ENCODE measurements at regions not wholly inside any gene's neighbourhood (a gene's known extent, or its start where the extent isn't known, plus 50 kb on each side); places are given as distances from the start of the nearest gene placed in this dataset.
"Not testable (repeated sequence)": the region's sequence is repeated elsewhere in the genome, so short reads cannot be mapped to it uniquely, and the experiment has no call there.

DNA sequence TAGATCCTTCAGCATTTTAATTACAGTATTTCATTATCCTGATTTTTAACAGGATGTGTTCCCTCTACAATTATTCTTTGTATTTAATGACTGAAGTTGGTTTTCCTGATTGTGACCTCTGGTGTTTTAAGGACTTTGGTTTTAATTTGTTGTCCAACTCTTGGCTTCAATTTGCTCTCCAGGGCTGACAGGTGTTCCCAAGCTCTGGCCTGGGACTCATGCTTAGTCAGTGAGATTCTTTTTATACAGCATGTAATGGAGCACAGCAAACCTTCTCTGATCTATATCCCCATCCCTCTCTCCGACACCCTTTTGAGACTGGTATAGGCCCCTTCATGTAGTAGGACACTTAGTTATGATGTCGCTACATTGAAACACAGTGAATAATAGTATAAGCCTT lies 896.3 kb downstream of the TSN start:
- DNase-seq (ENCODE audit: low read depth) = no peak

GRCh38 chr2:122652670-122653069 lies 897.2 kb downstream of the TSN start:
- no peak for DNase-seq (ENCODE audit: low read depth)

GRCh38 chr2:122656403-122656802 lies 901.0 kb downstream of the TSN start:
- no peak for DNase-seq (ENCODE audit: low read depth)

DNA sequence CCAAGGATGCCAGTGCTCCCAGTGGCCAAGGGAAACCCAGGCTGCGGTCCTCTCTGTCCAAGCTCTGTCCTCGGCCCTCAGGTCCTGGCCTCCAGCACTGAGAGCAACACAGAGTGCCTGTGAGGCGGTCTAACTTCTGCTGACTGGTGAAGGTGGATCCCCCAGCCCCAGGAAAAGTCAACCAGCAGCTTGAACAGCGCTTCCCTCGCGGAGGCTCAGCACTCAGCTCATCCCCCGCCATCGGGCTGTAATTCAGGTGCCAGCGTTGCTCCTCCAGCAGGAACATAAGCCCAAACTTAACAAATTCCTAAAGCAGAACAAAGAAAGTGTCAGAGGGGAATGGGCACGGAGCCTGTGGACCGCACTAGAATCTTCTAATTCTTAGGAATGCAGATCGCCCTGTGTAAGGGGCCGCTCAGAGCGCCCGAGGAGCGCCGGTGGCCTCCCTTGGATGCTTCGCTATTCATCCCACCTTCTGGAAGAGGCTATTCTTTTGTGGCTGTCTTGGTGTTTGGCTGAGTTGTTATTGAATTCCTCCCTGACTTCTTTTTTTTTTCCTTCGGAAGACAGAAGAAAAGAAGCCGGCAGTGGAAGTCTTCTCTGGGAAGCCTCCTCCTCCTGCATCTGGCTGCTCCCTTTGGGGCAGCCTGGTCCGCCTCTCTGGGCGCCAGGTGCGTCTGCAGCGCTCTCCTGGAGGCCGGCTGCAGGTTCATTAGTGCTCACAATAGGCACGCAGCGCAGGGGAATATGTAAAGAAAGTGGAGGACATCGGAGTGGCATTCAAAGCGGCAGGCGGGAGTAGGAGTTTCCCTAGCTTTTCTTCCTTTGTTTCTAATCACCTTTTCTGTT lies 905.6 kb downstream of the TSN start:
- no peak for DNase-seq (ENCODE audit: low read depth)

DNA sequence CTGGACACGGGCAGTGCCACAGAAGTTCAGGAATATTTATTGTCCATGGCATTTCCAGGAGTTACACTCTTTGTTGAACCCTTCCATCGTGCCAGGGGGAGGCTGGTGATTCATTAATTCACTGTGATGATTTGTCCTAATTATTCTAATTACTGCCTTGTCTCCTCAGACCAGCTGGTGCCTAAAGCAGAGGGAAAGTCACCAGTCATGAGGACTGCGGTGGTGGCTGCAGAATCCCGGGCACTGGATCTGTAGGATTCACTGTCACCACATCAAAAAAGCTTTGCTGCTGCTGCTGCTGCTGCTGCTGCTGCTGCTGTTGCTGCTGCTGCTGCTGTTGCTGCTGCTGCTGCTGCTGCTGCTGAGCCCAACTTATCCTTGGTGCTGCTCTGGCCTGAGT lies 908.2 kb downstream of the TSN start:
- DNase-seq (ENCODE audit: low read depth) = no peak

DNA sequence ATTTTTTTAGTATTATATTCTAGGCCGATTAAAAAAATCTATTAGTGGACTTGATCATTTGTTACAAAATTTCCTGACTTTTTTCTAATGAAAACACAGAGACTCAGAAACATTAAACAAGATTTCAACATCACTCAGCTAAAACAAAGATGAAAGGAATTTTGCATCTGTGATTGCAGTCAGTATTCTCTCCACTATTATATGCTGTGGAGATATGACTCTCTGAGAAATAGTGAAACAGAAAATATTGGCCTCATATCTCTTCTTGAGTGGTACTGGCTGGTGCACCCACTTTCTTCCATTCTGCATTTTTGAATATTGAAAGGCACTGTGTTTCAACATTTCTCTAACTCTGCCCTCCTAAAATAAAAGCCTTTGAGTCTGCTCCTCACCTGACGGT lies 914.2 kb downstream of the TSN start:
- no peak for DNase-seq (ENCODE audit: low read depth)

DNA sequence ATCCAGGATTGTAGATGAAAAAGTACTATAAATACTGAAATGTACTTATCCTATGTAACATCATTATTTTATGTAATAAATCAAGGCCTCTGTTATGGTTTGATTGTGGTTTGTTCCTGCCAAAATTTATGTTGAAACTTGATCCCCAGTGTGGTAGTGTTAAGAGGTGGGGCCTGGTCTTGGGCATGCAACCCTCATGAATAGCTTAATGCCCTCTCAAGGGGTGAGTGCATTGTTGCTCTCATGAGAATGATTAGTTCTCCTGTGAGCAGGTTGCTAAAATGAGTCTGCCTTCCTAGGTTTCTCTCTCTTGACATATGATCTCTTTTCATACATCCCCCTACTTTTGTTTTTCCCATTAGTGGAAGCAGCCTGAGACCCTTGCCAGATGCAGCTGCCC lies 915.4 kb downstream of the TSN start:
- DNase-seq (ENCODE audit: low read depth) = no peak

DNA sequence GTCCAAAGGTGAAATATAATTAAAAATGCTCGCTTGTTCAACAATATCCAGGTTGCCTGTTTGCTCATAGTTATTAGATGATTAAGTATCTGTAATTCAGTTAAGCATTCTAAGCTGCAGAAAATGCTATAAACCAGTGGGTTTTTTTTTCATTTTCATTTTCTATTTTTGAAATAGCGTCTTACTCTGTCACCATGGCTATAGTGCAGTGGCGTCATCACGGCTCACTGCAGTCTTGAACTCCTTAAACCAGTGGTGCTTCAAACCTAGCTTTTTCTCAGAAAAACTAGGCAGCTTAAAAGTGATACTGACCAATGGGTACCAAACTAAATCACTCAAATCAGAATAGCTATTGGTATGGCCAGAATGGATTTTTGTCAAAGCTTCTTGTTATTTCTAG lies 925.2 kb downstream of the TSN start:
- DNase-seq (ENCODE audit: low read depth) = no peak

GRCh38 chr2:122681626-122682025 lies 926.2 kb downstream of the TSN start:
- no peak for DNase-seq (ENCODE audit: low read depth)

DNA sequence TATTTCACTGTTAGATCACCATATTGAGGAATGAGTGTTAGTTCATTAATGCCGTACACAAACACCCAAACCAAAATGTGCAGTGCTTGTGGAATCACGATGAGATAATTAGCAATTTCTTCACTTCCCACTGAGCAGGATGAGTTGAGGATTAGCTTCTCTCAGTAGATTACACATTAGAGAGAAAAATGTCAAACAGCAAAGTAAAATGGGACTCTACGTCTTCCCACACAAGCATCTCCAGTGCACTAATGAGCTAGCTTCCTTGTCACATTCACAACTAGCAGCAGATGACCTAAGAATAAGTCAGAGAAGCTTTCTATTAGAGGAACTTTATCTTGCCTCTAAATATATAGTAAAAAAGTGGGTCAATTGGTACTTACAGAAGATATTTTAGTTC lies 926.9 kb downstream of the TSN start:
- no peak for DNase-seq (ENCODE audit: low read depth)

DNA sequence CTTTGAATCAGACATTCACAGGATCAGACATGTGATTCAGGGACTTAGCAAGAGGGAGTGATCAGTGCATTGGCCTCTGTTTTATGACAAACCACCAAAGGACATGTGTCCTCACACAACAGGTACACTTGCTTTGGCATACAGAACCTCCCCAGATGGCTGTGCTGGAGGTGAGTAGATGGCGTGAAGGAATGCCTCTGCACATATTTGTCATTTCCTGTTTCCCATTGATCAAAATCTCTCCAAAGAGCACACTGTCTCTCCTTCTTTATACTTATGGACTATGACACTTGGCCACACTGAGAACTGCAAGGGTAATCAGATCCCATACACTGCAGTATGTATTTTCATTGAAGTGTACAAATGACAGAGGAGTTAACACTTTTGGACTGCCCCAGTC lies 927.6 kb downstream of the TSN start:
- DNase-seq (ENCODE audit: low read depth) = no peak

DNA sequence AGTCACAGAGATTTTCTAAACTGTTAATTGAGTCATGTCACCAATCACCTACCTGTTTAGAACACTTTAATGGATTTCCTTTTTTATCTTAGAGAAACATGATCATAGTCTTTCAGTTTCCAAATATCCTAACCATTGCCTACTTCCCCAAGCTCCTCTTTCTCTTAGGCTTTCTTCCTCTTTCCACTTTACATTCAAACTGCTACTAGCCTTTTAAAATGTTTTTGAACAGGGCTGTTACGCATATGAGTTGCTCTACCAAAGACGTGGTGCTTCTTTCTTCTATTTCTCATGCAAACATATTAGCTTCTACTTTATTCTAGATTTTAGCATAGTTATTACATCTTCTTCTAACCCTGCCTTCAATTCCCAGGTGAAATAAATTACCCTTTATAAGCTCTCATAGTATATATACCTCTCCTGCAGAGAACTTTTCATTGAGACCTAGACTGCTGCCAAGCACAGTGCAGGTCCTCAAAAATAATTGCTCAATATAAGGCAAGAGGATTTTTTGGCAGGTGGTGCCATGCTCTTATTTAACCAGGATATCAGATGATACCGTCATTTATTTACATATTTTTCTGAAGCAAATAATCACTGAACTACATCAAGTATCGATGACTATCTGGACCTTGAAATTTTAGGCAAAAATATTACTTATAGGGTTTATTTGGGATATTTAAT lies 937.1 kb downstream of the TSN start:
- DNase-seq (ENCODE audit: low read depth) = no peak

DNA sequence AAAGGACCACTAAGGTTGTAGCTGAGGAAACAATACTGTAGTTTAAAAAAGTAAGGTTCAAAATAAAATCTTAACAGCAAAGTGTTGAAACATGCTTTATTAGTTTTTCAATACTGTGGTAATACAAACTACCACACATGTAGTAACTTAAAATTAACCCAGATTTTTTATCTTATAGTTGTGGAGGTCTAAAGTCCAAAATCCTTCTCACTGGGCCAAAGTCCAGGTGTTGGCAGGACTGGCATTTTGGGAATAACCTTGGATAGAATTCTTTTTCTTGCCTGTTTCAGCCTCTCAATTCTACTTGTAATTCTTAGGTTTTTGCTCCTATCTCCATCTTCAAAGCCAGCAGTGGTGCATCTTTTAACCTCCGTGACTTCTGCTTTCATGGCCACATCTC lies 942.0 kb downstream of the TSN start:
- no peak for DNase-seq (ENCODE audit: low read depth)

GRCh38 chr2:122703676-122704075 lies 948.2 kb downstream of the TSN start:
- DNase-seq (ENCODE audit: low read depth) = no peak

DNA sequence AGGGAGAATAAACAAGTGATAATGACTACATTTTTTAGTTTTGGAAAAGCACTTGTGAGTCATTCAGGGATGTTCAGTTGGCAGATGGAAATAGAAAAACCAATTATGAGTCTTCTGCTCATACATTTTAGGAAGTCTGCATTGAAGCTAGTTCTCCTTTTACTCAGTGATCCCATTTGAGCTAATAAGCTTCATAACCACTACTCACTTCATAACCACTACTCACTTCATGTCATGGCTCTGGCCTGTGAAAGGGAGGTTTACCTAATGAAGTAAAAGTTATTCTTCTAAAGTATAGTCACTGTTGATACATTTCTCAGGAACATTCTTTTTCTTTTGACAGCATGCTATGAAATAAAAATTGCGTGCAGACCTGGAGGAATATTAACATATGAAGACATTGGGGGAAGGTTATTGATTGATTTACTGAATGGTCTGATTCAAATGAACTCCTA lies 948.7 kb downstream of the TSN start:
- DNase-seq (ENCODE audit: low read depth) = no peak

- DNase-seq (ENCODE audit: low read depth) = no peak
Observed at GRCh38 chr2:122705746-122706145, 950.3 kb downstream of the TSN start.

DNA sequence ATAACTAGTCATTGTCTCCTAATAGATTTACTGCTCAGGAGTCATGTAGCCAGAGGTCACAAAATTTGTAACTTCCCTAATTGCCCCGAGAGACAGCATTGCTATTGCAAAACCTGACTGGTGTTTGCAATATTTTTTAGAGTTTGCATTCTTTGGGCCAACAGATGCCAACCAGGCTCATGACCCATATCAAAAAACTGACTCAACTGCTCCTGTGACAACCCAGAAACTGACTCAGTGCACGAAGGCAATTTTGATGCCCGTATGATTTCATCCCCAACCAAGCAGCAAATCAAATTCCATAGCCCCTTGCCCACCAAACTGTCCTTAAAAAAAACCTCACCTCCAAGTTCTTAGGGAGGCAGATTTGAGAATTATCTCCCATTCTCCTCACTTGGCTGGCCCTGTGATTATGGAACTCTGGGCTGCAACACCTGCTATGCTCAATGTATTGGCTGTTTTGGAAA lies 951.3 kb downstream of the TSN start:
- DNase-seq (ENCODE audit: low read depth) = no peak

GRCh38 chr2:122707224-122707824 lies 951.9 kb downstream of the TSN start:
- DNase-seq (ENCODE audit: low read depth) = no peak

DNA sequence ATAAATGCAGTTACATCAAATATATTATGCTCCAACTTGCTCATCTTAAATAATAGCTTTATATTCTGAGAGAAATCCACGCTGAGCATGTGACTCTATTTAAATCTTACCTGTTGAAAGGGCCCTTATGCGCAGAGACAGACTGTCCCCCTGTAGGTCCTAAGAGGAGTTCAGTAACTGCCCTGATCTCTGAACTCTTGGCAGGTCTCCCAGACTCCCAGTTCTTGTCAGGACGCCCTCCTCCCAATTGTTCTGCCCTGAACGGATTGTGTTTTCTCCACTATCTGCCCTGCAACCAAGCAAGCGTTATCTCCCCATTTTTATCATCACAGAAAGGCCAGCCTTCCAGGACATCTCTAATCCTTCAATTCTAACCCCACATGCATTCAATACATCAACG lies 954.6 kb downstream of the TSN start:
- no peak for DNase-seq (ENCODE audit: low read depth)

DNA sequence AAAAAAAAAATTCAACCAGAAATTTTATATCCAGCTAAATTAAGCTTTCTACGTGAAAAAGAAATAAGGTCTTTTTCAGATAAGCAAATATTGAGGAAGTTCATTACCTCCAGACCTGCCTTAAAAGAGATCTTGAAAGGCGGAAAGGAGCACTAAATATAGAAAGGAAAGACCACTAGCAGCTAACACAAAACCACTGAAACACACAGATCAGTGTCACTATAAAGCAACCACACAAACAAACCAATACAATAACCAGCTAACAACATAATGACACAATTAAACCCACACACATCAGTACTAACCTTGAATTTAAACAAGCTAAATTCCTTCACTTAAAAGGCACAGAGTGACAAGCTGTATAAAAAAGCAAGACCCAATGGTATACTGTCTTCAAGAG lies 958.3 kb downstream of the TSN start:
- DNase-seq (ENCODE audit: low read depth) = no peak

- DNase-seq (ENCODE audit: low read depth) = not testable (repeated sequence)
Observed at GRCh38 chr2:122720822-122721221, 965.4 kb downstream of the TSN start.

DNA sequence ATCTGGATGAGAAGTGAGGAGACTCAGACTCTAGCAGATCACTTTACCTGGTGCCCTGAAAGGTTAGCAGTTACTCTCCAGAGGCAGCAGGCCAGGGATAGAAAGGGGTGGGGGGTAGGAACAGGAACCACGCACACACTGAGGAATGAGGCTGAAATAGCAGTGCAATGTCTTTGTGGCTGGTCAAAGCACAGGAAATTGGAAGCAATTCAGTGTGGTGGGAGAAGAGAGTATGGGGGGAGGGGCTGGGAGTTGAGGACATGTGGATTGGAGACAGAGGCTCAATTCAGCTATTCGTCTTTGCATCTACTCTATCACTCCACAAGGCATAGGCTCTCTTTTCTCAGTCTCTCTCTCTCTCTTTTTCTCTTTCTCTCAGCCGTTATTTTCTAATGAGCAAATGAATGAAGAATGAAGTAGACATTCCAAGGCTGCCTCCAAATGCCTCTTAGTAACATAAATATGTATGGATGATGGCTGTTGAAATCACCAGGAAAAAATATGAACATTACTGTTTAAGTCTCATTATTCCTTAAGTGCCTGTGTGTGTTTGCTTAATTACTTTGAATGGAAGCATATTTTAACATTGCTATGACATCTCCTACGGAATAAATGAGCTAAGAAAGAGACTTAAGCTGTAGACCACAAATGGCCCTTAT lies 979.4 kb downstream of the TSN start:
- no peak for DNase-seq (ENCODE audit: low read depth)

DNA sequence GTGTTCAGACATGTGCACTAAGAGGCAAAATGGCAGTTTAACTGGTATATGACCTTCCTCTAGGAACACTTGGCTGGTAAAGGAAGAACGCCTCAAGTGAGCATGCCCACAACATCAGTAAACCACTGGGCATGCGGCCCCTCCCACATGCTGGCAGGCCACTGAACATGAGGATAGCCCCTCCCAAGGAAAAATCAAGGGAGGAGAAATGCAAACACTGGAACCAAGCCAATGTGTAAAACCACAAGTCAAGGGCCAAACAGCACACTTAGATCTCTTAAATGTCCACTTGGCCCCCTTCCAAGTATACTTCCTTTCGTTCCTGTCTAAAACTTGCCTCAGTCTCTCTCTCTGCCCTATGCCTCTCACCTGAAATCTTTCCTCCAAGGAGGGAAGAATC lies 980.8 kb downstream of the TSN start:
- DNase-seq (ENCODE audit: low read depth) = no peak

Data from HS-27A (cell line).